D721Med (cell line): ENCODE measurements at regions not wholly inside any gene's neighbourhood (a gene's known extent, or its start where the extent isn't known, plus 50 kb on each side); places are given as distances from the start of the nearest gene placed in this dataset.

ENCODE experiments used
- DNase-seq: peaks from one replicate; pipeline ENCODE4 v3.0.0; 2011; ENCODE audit warnings: low spot score; ENCODE audit not compliant: insufficient read length
- FAIRE-seq: peaks from 2 replicates; lab custom pipeline; 2011; peaks lifted over from hg19 to GRCh38; lab: Jason Lieb, UNC
- TF ChIP-seq, protein P1 (sequence below): IDR thresholded peaks from 2 replicates; pipeline ENCODE4 v1.5.1; 2012; ENCODE audit warnings: mild to moderate bottlenecking, control low read depth; ENCODE audit not compliant: insufficient read depth; ENCODE audit errors: missing control alignments

DNA sequence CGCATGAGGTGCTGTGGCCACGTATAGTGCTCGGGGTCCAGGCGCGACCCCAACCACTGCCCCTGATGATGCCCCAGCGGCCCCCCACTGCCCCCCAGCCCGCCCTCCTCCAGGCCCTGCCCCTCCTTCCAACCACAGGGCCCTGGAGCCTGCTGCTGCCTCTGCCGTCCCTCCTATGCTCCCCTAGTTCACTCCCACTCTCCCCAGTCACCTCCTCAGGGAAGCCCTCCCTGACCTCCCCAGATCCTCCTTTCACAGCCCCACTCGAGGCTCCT is 93.8 kb downstream of the UNCX start:
- FAIRE-seq (no peak), DNase-seq (no peak)
- TF ChIP-seq, protein P1, sequence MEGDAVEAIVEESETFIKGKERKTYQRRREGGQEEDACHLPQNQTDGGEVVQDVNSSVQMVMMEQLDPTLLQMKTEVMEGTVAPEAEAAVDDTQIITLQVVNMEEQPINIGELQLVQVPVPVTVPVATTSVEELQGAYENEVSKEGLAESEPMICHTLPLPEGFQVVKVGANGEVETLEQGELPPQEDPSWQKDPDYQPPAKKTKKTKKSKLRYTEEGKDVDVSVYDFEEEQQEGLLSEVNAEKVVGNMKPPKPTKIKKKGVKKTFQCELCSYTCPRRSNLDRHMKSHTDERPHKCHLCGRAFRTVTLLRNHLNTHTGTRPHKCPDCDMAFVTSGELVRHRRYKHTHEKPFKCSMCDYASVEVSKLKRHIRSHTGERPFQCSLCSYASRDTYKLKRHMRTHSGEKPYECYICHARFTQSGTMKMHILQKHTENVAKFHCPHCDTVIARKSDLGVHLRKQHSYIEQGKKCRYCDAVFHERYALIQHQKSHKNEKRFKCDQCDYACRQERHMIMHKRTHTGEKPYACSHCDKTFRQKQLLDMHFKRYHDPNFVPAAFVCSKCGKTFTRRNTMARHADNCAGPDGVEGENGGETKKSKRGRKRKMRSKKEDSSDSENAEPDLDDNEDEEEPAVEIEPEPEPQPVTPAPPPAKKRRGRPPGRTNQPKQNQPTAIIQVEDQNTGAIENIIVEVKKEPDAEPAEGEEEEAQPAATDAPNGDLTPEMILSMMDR: no peak

GRCh38 chr7:1329261-1329660 is 96.6 kb downstream of the UNCX start:
- DNase-seq: no peak
- no peak for FAIRE-seq
- TF ChIP-seq, protein P1: no peak

GRCh38 chr7:1329966-1330800 is 97.5 kb downstream of the UNCX start:
- FAIRE-seq: no peak
- TF ChIP-seq, protein P1: no peak
- no peak for DNase-seq

GRCh38 chr7:1330801-1331425 is 98.2 kb downstream of the UNCX start:
- no peak for FAIRE-seq
- TF ChIP-seq, protein P1: no peak
- no peak for DNase-seq

GRCh38 chr7:1331561-1332467 is 99.1 kb downstream of the UNCX start:
- FAIRE-seq (no peak), DNase-seq (no peak)
- TF ChIP-seq, protein P1: no peak

DNA sequence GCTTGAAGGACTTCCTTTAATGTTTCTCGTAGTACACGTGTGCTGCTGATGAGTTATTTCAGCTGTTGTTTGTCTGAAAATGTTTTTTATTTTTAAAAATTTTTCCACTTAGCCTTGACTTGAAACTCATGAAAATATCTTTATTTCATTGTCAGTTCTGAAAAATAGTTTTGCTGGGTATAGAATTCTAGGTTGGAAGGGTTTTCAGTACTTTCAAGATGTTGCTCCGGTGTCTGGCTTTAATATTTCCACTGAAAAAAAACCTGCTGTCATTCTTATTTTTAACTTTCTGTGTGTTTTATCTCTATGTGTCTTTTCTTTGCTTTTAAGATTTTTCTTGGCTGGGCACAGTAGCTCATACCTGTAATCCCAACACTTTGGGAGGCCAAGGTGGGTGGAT is 103.8 kb downstream of the UNCX start:
- TF ChIP-seq, protein P1: no peak
- no peak for DNase-seq
- FAIRE-seq: no peak
